Endothelial cell of umbilical vein (primary cell): ENCODE measurements at regions not wholly inside any gene's neighbourhood (a gene's known extent, or its start where the extent isn't known, plus 50 kb on each side); places are given as distances from the start of the nearest gene placed in this dataset.

Source experiments
- BruUV-seq: library from RNA; stranded (reverse); fragments of 400-500 nt; replicated peaks from 2 replicates; lab custom pipeline; 2021; lab: Mats Ljungman, UMichigan
- CTCF ChIA-PET: fragments of 300-600, 350-600 bp; sonication (Branson Sonifier 250); formaldehyde crosslinking; loops from one replicate; lab custom pipeline; 2021; ENCODE audit warnings: antibody characterized with exemption, inconsistent platforms; lab: Charles Lee
- POLR2A ChIA-PET: fragments of 300-600, 350-600 bp; sonication (Branson Sonifier 250); formaldehyde crosslinking; loops from one replicate; lab custom pipeline; 2021; ENCODE audit warnings: antibody characterized with exemption, inconsistent platforms; lab: Charles Lee
- DNase-seq: peaks from one replicate; pipeline ENCODE4 v3.0.0-alpha.2; 2011; ENCODE audit warnings: low read depth, low spot score
- FAIRE-seq: peaks from 2 replicates; lab custom pipeline; 2011; peaks lifted over from hg19 to GRCh38; lab: Jason Lieb, UNC
- H2AFZ ChIP-seq: 2 replicates; pipeline ENCODE4 v1.6.0; 2012; ENCODE audit warnings: low read depth, low read length, control low read depth, inconsistent platforms
- H3K27ac ChIP-seq: 2 replicates; pipeline ENCODE4 v1.5.1; 2011; ENCODE audit warnings: low read depth, mild to moderate bottlenecking, control low read depth, low read length, moderate library complexity; ENCODE audit not compliant: insufficient read depth
- H3K27me3 ChIP-seq, 2 experiments: 2 replicates each; pipeline versions ENCODE4 v1.6.0 to v1.6.1; 2011; ENCODE audit warnings: low read length in 2 of 2, mixed read lengths in 1 of 2; ENCODE audit not compliant: control insufficient read depth in 2 of 2, insufficient read depth in 2 of 2
- H3K36me3 ChIP-seq, 2 experiments: 2 replicates in 1 of 2; 3 replicates in 1 of 2; pipeline ENCODE4 v1.5.1; 2011; ENCODE audit warnings: low read length in 2 of 2, mild to moderate bottlenecking in 1 of 2, moderate library complexity in 1 of 2; ENCODE audit not compliant: control insufficient read depth in 2 of 2, insufficient read depth in 2 of 2; ENCODE audit errors: extremely low read depth in 1 of 2
- H3K4me1 ChIP-seq: 3 replicates; pipeline ENCODE4 v1.5.1; 2011; ENCODE audit warnings: mild to moderate bottlenecking, low read length; ENCODE audit not compliant: control insufficient read depth, insufficient read depth; ENCODE audit errors: extremely low read depth
- H3K4me2 ChIP-seq: 2 replicates; pipeline ENCODE4 v1.6.1; 2011; ENCODE audit warnings: low read length, control low read depth, mixed read lengths; ENCODE audit not compliant: insufficient read depth
- H3K4me3 ChIP-seq, 3 experiments: fragments of 200-600 bp in 1 of 3; sonication (generic), shearing (Covaris generic) in 1 of 3; replicated peaks in 1 of 3; 2 replicates each; pipeline ENCODE4 v1.5.1; 2011 to 2016; ENCODE audit warnings: control low read depth in 3 of 3, low read length in 3 of 3, mild to moderate bottlenecking in 2 of 3, inconsistent platforms in 1 of 3, low read depth in 1 of 3, moderate library complexity in 1 of 3; ENCODE audit not compliant: insufficient read depth in 1 of 3
- H3K79me2 ChIP-seq: 2 replicates; pipeline ENCODE4 v1.6.0; 2012; ENCODE audit warnings: low read length, inconsistent platforms; ENCODE audit not compliant: control insufficient read depth, insufficient read depth
- H3K9ac ChIP-seq: replicated peaks from 2 replicates; pipeline ENCODE3; 2011; ENCODE audit warnings: low read length, control low read depth; ENCODE audit not compliant: insufficient read depth; ENCODE audit errors: extremely low read depth
- H3K9me1 ChIP-seq: replicated peaks from 3 replicates; pipeline ENCODE4 v1.6.0; 2011; ENCODE audit warnings: mild to moderate bottlenecking, low read length; ENCODE audit not compliant: control insufficient read depth, insufficient read depth; ENCODE audit errors: extremely low read depth
- H3K9me3 ChIP-seq: replicated peaks from 2 replicates; pipeline ENCODE4 v1.5.1; 2012; ENCODE audit warnings: low read length, inconsistent platforms; ENCODE audit not compliant: control insufficient read depth, insufficient read depth
- H4K20me1 ChIP-seq: replicated peaks from 2 replicates; pipeline ENCODE3; 2011; ENCODE audit warnings: mild to moderate bottlenecking, low read length; ENCODE audit not compliant: control insufficient read depth, insufficient read depth; ENCODE audit errors: extremely low read depth
- CTCF ChIP-seq, 2 donors: IDR thresholded peaks; 1 replicate in 1 of 2; 2 replicates in 1 of 2; pipeline ENCODE4 v1.5.1; 2011; ENCODE audit warnings: low read length in 2 of 2, mild to moderate bottlenecking in 2 of 2, moderate library complexity in 2 of 2, control low read depth in 1 of 2, inconsistent platforms in 1 of 2, low read depth in 1 of 2; ENCODE audit not compliant: insufficient read depth in 1 of 2; ENCODE audit errors: extremely low read depth in 1 of 2
- EZH2 ChIP-seq: IDR thresholded peaks from 2 replicates; pipeline ENCODE4 v1.6.1; 2012; ENCODE audit warnings: borderline replicate concordance, low read depth, mild to moderate bottlenecking, moderate library complexity, low read length, inconsistent platforms; ENCODE audit not compliant: severe bottlenecking
- FOS ChIP-seq: IDR thresholded peaks from 2 replicates; pipeline ENCODE4 v1.6.1; 2011; ENCODE audit warnings: mild to moderate bottlenecking, low read length, moderate library complexity, borderline replicate concordance; ENCODE audit not compliant: insufficient read depth
- GATA2 ChIP-seq: IDR thresholded peaks from 2 replicates; pipeline ENCODE4 v1.7.0; 2011; ENCODE audit warnings: low read depth, mild to moderate bottlenecking, moderate library complexity, mixed read lengths, low read length; ENCODE audit not compliant: insufficient read length, insufficient read depth
- JUN ChIP-seq: IDR thresholded peaks from 2 replicates; pipeline ENCODE4 v1.6.1; 2011; ENCODE audit warnings: borderline replicate concordance, low read depth; ENCODE audit not compliant: insufficient read length, insufficient read depth
- MAX ChIP-seq: IDR thresholded peaks from 2 replicates; pipeline ENCODE4 v1.6.1; 2011; ENCODE audit not compliant: insufficient read depth, insufficient read length
- MYC ChIP-seq: IDR thresholded peaks from one replicate; pipeline ENCODE4 v1.6.1; 2011; ENCODE audit warnings: mild to moderate bottlenecking, low read depth, low read length
- POLR2A ChIP-seq: IDR thresholded peaks from 2 replicates; pipeline ENCODE4 v1.6.1; 2012; ENCODE audit warnings: low read depth, mild to moderate bottlenecking, control low read depth, low read length
- POLR2AphosphoS5 ChIP-seq: IDR thresholded peaks from 2 replicates; pipeline ENCODE4 v1.6.1; 2012; ENCODE audit warnings: low read depth, mild to moderate bottlenecking, control low read depth, low read length, moderate library complexity; ENCODE audit not compliant: insufficient read depth
- dilution Hi-C: fragments of 300-500 bp; cut with MboI; formaldehyde crosslinking; loops from one replicate; pipeline ENCODE4 v1.15.0; 2019; ENCODE audit warnings: low sequenced_read_pairs; ENCODE audit not compliant: extremely low pct_ligation_motif_present
- intact Hi-C: fragments of 100-400 bp; cut with micrococcal nuclease; formaldehyde crosslinking; loops from one replicate; pipeline ENCODE4 v1.10.0; 2022

GRCh38 chr9:90310521-90310876, 332.1 kb downstream of the DIRAS2 start:
- ChIA-PET POLR2A (no interaction called here), CTCF (no interaction called here)
- DNase-seq (no peak), FAIRE-seq (no peak)
- no peaks in the 10 kb centered on the region for H3K9me1 ChIP-seq
- peaks cover 3% of the 10 kb centered on the region for H3K9me3 ChIP-seq
- H4K20me1 ChIP-seq, result no peaks in the 10 kb centered on the region
- no peak overlapping the region for H3K27ac ChIP-seq
- no peak overlapping the region for H3K9ac ChIP-seq
- BruUV-seq, result no TSS peak
- no peaks in the 10 kb centered on the region for H3K36me3 ChIP-seq
- H3K4me3 ChIP-seq, result no peak overlapping the region
- H2AFZ ChIP-seq, result no peak overlapping the region
- intact Hi-C loops, result no loop called here
- dilution Hi-C loops, result no loop called here
- no peaks in the 10 kb centered on the region for H3K79me2 ChIP-seq
- no peak for TF ChIP-seq FOS
- TF ChIP-seq JUN, result no peak
- no peak for TF ChIP-seq POLR2AphosphoS5
- TF ChIP-seq MYC, result no peak
- TF ChIP-seq POLR2A, result no peak
- TF ChIP-seq CTCF (IDR thresholded peaks at IDR 0.05; ENCODE audit: extremely low read depth in 1 of 2, insufficient read depth in 1 of 2, low read depth in 1 of 2, low read length in 2 of 2), result no peak
- TF ChIP-seq GATA2, result no peak
- no peak for TF ChIP-seq EZH2
- TF ChIP-seq MAX, result no peak
- H3K4me2 ChIP-seq, result no peak overlapping the region
- H3K4me1 ChIP-seq, result no peaks in the 10 kb centered on the region
- H3K27me3 ChIP-seq, result no peaks in the 10 kb centered on the region
